ENCODE measurements at regions not wholly inside any gene's neighbourhood (a gene's known extent, or its start where the extent isn't known, plus 50 kb on each side); places are given as distances from the start of the nearest gene placed in this dataset.
"Not testable (repeated sequence)": the region's sequence is repeated elsewhere in the genome, so short reads cannot be mapped to it uniquely, and the experiment has no call there.

DNA sequence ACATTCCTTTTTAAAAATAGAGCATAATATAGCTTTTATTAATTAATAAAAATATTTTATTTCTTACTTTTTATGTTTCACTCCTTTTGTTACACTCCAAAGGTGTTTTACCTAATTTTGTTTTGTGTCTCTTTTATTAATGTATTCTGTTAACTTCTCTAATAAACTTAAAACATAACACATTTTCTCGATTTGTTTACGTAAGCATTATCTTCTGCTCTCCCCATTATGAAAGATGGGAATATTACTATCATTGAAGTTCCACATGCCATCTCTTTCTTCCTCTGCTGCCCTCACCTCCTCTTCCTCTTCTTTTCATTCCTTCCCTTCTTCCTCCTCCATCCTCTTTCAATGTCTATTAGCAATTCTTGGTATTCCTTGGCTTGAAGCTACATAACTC is 85.0 kb upstream of the HCRTR2 start:
- TF ChIP-seq, protein P1, sequence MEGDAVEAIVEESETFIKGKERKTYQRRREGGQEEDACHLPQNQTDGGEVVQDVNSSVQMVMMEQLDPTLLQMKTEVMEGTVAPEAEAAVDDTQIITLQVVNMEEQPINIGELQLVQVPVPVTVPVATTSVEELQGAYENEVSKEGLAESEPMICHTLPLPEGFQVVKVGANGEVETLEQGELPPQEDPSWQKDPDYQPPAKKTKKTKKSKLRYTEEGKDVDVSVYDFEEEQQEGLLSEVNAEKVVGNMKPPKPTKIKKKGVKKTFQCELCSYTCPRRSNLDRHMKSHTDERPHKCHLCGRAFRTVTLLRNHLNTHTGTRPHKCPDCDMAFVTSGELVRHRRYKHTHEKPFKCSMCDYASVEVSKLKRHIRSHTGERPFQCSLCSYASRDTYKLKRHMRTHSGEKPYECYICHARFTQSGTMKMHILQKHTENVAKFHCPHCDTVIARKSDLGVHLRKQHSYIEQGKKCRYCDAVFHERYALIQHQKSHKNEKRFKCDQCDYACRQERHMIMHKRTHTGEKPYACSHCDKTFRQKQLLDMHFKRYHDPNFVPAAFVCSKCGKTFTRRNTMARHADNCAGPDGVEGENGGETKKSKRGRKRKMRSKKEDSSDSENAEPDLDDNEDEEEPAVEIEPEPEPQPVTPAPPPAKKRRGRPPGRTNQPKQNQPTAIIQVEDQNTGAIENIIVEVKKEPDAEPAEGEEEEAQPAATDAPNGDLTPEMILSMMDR (IDR thresholded peaks at IDR 0.05; ENCODE audit: borderline replicate concordance, insufficient read depth, low read depth, low read length) = no peak

DNA sequence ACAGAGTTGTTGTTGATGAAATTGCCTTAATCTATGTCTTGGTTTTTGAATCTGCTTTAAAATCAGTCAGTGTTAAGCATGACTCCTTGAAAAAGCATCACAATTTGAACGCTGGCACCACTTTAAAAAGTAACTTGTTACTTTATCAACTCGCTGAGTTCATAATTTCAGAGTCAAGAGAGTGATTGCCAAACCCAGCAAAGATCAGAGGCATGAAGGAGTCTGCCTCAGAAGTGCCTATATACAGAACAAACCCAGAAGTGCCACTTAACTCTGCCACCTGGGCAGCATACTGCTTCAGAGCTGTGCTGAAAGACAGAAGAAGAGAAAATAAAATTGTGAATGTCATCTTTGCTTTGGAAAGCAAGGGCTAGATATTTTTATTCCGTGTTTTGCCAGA is 73.6 kb upstream of the HCRTR2 start:
- no peak overlapping the region for H3K4me3 ChIP-seq (ENCODE audit: low read depth, low read length)
- TF ChIP-seq, protein P1 (IDR thresholded peaks at IDR 0.05; ENCODE audit: borderline replicate concordance, insufficient read depth, low read depth, low read length) = no peak

More for the DNA sequence above, 85.0 kb upstream of the HCRTR2 start:
- no peak overlapping the region for H3K4me3 ChIP-seq (ENCODE audit: low read depth, low read length)

DNA sequence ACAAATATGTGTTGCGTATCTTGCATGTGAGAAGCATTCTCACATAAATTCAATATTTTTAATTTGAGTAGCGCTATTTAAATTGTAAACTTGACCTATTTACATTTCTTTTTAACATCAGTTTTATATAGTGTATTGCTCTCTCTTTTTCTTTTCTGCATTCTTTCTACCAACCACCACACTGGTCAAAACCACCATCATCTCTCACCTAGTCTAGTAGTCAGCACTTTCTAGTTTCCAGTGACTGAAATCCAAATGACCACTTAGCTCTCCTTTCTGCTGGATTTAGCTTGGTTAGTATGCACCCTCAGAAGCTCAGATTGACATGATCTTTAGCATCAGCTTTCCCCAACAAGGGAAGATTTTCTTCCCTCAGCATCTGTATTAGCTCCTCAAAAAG is 73.2 kb upstream of the HCRTR2 start:
- TF ChIP-seq, protein P1 (IDR thresholded peaks at IDR 0.05; ENCODE audit: borderline replicate concordance, insufficient read depth, low read depth, low read length) = no peak
- H3K4me3 ChIP-seq (ENCODE audit: low read depth, low read length) = no peak overlapping the region

DNA sequence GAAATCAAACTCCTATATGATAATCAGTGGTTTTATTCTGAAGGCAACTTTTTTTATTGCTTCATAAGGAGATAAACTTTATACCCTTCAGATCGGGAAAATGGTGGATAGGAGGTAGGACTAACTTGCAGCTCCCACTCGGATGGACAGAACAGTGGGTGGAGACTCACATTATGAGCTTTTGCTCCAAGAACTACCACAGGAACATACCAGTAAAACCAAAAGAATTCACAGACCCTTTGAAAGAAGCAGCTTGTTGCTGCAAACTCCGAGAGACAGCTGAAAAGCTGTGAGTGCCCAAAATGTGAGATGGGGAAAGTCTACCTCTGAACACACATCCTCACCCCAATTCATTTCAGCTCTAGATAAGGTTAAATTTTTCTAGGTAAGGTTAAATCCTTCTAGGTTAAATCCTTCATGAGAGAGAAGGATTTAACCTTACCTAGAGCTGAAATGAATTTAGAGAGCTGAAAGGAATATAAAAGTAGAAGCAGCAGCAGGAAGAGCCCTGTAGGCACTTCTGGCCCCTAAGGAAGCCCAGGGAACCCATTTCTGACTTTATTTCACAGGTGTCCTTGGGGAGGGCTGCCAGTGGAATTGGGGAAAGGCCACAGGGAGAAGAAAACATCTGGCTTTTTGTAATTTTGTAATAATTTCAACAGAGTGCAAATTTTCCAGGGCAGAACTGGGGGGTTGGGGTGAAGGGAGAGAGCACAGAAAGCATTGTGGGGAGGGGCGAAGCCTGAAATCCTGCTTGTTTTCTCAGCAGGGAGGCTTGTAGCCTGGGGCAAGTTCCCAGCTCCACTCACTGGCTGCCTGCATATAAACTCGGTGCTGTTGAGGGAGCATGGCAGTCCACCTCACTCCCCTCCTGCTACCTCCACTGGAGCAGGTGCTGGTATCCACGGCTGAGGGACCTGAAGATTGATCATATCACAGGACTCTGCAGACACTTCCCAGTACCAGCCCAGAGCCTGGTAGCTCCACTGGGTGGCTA is 65.9 kb upstream of the HCRTR2 start:
- TF ChIP-seq, protein P1 (IDR thresholded peaks at IDR 0.05; ENCODE audit: borderline replicate concordance, insufficient read depth, low read depth, low read length) = no peak
- H3K4me3 ChIP-seq (ENCODE audit: low read depth, low read length) = no peak overlapping the region

DNA sequence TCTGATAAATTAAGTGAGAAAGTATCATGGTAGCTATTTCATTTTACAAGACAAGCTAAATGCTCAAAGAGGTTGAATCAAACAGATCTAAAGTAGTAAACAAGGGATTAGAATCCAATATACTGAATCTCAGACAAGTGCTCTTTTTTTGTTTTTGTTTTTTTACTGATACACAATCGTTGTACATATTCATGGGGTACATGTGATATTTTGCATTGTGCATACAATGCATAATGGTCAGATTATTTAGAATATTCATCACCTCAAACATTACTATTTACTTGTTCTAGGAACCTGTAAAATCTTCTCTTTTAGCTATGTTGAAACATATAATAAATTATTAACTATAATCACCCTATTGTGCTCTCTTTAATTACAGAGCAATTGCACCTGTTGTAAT is 57.0 kb upstream of the HCRTR2 start:
- no peak overlapping the region for H3K4me3 ChIP-seq (ENCODE audit: low read depth, low read length)
- TF ChIP-seq, protein P1 (IDR thresholded peaks at IDR 0.05; ENCODE audit: borderline replicate concordance, insufficient read depth, low read depth, low read length) = no peak

DNA sequence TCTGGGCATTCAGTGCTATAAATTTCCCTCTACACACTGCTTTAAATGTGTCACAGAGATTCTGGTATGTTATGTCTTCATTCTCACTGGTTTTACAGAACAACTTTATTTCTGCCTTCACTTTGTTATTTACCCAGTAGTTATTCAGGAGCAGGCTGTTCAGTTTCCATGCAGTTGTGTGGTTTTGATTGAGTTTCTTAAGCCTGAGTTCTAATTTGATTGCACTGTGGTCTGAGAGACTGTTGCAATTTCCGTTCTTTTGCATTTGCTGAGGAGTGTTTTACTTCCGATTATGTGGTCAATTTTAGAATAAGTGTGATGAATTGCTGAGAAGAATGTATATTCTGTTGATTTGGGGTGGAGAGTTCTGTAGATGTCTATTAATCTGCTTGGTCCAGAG is 50.1 kb upstream of the HCRTR2 start:
- not testable (repeated sequence) for H3K4me3 ChIP-seq (ENCODE audit: low read depth, low read length)

Data from GM12875 (cell line).